ENCODE measurements at regions not wholly inside any gene's neighbourhood (a gene's known extent, or its start where the extent isn't known, plus 50 kb on each side); places are given as distances from the start of the nearest gene placed in this dataset.

DNA sequence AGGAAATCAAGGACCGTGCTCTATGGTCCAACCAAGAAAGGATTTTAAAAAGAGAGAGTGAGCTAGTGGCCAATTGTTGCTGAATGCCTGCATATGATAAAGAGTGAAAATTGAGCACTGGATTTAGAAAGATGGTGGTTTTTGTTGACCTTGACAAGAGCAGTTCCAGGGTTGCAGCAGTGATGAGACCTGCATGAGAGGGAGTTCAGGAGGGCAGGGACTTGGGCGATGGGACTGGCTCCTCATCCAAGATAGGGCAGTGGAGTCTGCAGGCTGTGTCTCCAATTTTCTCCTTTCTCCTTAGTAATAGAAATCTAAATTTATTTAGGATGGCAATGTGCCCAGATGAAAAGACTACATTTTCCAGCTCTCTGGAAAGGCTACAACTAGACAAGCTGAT lies 94.0 kb upstream of the B3GAT1 start:
- no peak for DNase-seq (ENCODE audit: extremely low read depth, insufficient read length)
- no peaks in the 10 kb centered on the region for H3K36me3 ChIP-seq (ENCODE audit: control insufficient read depth, insufficient read depth, low read length)
- H3K27me3 ChIP-seq (replicated peaks; ENCODE audit: control insufficient read depth, insufficient read depth, low read length): no peaks in the 10 kb centered on the region; the same call in 1 of the 2 replicates
- no peak overlapping the region for H3K4me3 ChIP-seq (replicated peaks; ENCODE audit: low read depth, low read length)
- TF ChIP-seq, protein P1, sequence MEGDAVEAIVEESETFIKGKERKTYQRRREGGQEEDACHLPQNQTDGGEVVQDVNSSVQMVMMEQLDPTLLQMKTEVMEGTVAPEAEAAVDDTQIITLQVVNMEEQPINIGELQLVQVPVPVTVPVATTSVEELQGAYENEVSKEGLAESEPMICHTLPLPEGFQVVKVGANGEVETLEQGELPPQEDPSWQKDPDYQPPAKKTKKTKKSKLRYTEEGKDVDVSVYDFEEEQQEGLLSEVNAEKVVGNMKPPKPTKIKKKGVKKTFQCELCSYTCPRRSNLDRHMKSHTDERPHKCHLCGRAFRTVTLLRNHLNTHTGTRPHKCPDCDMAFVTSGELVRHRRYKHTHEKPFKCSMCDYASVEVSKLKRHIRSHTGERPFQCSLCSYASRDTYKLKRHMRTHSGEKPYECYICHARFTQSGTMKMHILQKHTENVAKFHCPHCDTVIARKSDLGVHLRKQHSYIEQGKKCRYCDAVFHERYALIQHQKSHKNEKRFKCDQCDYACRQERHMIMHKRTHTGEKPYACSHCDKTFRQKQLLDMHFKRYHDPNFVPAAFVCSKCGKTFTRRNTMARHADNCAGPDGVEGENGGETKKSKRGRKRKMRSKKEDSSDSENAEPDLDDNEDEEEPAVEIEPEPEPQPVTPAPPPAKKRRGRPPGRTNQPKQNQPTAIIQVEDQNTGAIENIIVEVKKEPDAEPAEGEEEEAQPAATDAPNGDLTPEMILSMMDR (IDR thresholded peaks at IDR 0.05; ENCODE audit: insufficient read depth, low read length, poor library complexity, severe bottlenecking): no peak

DNA sequence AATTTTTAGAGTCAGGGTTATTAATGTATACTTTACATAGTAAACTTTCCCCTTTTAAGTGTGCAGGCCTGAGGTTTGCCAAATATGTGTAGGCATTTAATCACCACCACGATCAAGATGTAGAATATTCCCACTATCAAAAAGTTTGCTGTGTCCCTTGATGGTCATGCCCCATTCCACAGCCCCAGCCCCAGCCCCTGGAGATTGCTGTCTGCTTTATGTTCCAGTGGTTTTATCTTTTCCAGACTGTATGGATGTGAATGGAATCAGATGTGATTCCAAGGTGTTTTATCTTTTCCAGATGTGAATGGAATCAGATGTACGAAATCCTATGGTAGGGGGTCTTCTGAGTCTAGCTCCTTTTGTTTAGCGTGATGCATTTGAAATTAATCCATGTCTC lies 93.1 kb upstream of the B3GAT1 start:
- Histone ChIP-seq H3K27me3 (replicated peaks; ENCODE audit: control insufficient read depth, insufficient read depth, low read length) (no peaks in the 10 kb centered on the region; the same call in 1 of the 2 replicates), H3K36me3 (ENCODE audit: control insufficient read depth, insufficient read depth, low read length) (no peaks in the 10 kb centered on the region), H3K4me3 (replicated peaks; ENCODE audit: low read depth, low read length) (no peak overlapping the region)
- TF ChIP-seq, protein P1 (IDR thresholded peaks at IDR 0.05; ENCODE audit: insufficient read depth, low read length, poor library complexity, severe bottlenecking): no peak
- no peak for DNase-seq (ENCODE audit: extremely low read depth, insufficient read length)

DNA sequence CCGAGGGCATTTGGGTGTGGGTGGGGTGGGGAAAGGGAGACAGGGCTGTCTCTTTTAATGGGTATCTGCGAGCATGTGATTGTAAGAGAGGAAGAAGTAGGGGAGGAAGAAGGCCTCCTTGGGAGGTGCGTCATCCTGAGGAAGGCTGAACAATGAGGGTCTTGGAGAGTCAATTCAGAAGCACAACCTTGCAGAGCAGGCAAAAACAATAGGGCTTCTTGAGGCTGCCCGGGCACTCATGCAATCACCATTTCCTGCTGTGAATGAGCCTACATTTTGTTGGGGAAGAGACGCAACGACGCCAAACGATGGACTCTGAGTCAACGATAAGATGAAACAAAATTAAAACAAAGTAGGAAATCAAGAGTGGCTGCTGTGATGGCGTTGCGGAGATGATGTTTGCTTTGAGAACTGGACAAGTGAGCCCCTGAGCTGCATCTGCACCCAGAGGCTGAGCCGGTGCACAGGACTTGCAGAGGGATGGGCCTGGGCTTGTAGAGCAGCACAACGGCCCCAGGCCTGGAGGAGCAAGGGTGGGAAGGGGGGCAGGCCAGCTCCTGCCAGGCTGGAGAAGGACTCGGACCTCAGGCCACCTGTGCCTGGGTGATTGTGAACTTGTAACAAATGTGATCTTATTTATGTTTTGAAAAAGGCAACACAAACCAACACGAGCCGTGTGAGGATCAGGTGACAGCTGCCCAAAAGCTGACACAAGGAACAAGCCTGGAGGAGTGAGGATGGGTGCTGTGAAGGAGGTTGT lies 92.3 kb upstream of the B3GAT1 start:
- no peak for DNase-seq (ENCODE audit: extremely low read depth, insufficient read length)
- H3K4me3 ChIP-seq (replicated peaks; ENCODE audit: low read depth, low read length): no peak overlapping the region
- TF ChIP-seq, protein P1 (IDR thresholded peaks at IDR 0.05; ENCODE audit: insufficient read depth, low read length, poor library complexity, severe bottlenecking): no peak
- H3K27me3 ChIP-seq (replicated peaks; ENCODE audit: control insufficient read depth, insufficient read depth, low read length): no peaks in the 10 kb centered on the region; the same call in 1 of the 2 replicates
- no peaks in the 10 kb centered on the region for H3K36me3 ChIP-seq (ENCODE audit: control insufficient read depth, insufficient read depth, low read length)

- TF ChIP-seq, protein P1 (IDR thresholded peaks at IDR 0.05; ENCODE audit: insufficient read depth, low read length, poor library complexity, severe bottlenecking): no peak
- H3K36me3 ChIP-seq (ENCODE audit: control insufficient read depth, insufficient read depth, low read length): no peaks in the 10 kb centered on the region
- H3K4me3 ChIP-seq (replicated peaks; ENCODE audit: low read depth, low read length): no peak overlapping the region
- DNase-seq (ENCODE audit: extremely low read depth, insufficient read length): no peak
- no peaks in the 10 kb centered on the region; the same call in 1 of the 2 replicates for H3K27me3 ChIP-seq (replicated peaks; ENCODE audit: control insufficient read depth, insufficient read depth, low read length)
These were observed 91.6 kb upstream of the B3GAT1 start for GRCh38 chr11:134503596-134503995.

DNA sequence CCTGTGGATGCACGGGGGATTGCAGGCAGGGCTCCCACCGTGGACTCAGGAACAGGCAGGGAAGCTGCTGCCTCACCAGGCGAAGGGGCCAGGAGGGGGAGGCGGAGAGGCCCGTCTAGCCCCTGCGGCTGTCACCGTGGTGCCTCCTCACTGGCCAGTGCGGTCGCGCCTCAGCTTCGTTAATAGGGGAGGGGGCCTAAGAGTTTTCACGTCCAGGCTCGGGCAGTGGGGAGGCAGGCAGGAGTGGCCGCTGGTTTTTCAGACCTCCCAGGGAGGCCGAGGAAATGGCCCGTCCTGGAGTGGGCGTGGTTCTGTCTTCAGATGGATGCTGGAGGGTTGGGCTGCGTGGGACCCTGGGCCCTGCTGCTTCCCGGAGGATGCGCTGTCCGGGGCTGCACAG lies 91.1 kb upstream of the B3GAT1 start:
- Histone ChIP-seq H3K27me3 (replicated peaks; ENCODE audit: control insufficient read depth, insufficient read depth, low read length) (no peaks in the 10 kb centered on the region; the same call in 1 of the 2 replicates), H3K36me3 (ENCODE audit: control insufficient read depth, insufficient read depth, low read length) (no peaks in the 10 kb centered on the region), H3K4me3 (replicated peaks; ENCODE audit: low read depth, low read length) (no peak overlapping the region)
- TF ChIP-seq, protein P1 (IDR thresholded peaks at IDR 0.05; ENCODE audit: insufficient read depth, low read length, poor library complexity, severe bottlenecking): no peak
- DNase-seq (ENCODE audit: extremely low read depth, insufficient read length): no peak
